Activated CD8-positive, alpha-beta memory T cell treated with anti-CD3 and anti-CD28 coated beads, Interleukin-2, amount 50 U/mL, for 4 hours (primary cell): ENCODE measurements at regions not wholly inside any gene's neighbourhood (a gene's known extent, or its start where the extent isn't known, plus 50 kb on each side); places are given as distances from the start of the nearest gene placed in this dataset.

Experiments used
- DNase-seq: peaks from one replicate; pipeline ENCODE4 v3.0.0-alpha.2; 2020

GRCh38 chr4:182124359-182124758 lies 118.8 kb upstream of the TENM3 start:
- no peak for DNase-seq

- no peak for DNase-seq
These were observed 117.1 kb upstream of the TENM3 start for GRCh38 chr4:182126096-182126495.

DNA sequence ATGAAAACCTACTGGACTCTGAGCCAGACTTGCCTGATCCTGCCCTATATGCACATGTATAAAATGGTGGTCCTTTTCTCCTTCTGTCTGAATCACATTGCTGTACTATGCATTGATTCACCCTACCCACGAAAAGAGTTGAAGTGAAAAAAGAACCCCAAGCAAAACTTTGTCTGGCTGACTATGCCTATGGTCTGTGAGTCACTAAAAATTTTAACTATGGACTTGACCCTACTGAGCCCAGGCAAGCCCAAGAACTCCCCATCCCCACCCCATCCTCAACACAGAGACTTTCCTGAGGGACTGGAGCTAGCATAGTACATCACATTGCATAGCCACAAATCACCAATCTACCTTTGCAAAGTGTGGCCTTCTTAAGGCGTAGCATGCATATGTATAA lies 116.6 kb upstream of the TENM3 start:
- no peak for DNase-seq

DNA sequence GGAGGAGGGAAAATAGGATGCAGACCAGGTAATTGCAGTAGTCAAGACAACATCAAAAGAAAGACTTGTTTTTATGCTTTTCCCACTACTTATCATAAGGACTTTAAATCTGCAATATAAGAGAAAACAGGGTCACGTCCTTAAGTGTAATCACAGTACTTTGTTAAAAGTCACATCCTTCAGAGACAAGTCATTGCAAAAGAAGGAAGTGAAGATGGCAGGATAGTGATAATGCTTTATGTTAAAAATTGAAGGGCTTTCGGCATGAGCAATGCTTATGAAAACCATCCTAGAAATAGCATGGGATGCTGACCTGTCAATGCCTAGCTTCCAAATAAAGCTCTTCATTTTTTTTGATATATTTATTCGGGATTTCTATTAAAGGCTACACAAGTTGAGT lies 110.2 kb upstream of the TENM3 start:
- no peak for DNase-seq

GRCh38 chr4:182134261-182134660 lies 108.9 kb upstream of the TENM3 start:
- no peak for DNase-seq

DNA sequence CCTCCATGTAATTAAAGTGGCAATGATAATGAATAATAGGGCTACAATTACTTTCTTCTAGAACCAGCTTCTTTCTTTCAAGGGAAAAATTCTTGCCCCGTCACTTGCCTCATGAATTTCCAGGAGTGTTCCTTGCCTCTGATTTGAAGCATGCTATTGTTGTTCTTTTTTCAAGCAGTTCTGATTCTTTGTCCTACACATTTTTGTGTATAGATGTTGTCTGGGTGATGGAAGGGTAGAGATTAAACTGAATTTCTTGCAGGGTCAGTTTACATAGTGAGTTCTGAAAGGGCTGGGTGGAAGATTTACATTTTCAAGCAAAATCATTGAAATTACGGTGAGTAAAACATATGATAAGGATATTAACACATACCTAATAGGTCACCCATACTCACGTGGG lies 107.0 kb upstream of the TENM3 start:
- no peak for DNase-seq

GRCh38 chr4:182137343-182137742 lies 105.9 kb upstream of the TENM3 start:
- DNase-seq: no peak

DNA sequence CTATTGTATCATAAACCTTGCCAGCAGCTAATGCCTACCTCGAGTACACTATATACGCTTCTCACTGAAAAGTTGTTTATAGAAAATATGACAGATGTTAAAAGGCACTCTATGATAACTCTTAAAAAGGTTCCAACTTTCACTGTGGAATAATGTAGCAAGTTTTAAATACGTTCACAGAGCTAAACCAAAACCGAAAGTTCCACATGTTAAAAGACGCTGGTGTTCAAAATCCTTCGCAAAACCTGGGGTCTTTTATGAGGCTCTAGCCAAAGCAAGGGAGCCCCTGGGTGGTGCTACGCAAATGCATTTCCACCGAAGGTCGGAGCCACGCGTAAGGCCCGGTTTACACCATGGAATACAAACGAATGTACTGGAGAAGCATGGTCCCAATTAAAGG lies 103.7 kb upstream of the TENM3 start:
- DNase-seq: no peak

GRCh38 chr4:182140547-182140946 lies 102.7 kb upstream of the TENM3 start:
- no peak for DNase-seq

GRCh38 chr4:182141061-182141460 lies 102.1 kb upstream of the TENM3 start:
- no peak for DNase-seq

- DNase-seq: no peak
These were observed 100.8 kb upstream of the TENM3 start for GRCh38 chr4:182142176-182143085.

DNA sequence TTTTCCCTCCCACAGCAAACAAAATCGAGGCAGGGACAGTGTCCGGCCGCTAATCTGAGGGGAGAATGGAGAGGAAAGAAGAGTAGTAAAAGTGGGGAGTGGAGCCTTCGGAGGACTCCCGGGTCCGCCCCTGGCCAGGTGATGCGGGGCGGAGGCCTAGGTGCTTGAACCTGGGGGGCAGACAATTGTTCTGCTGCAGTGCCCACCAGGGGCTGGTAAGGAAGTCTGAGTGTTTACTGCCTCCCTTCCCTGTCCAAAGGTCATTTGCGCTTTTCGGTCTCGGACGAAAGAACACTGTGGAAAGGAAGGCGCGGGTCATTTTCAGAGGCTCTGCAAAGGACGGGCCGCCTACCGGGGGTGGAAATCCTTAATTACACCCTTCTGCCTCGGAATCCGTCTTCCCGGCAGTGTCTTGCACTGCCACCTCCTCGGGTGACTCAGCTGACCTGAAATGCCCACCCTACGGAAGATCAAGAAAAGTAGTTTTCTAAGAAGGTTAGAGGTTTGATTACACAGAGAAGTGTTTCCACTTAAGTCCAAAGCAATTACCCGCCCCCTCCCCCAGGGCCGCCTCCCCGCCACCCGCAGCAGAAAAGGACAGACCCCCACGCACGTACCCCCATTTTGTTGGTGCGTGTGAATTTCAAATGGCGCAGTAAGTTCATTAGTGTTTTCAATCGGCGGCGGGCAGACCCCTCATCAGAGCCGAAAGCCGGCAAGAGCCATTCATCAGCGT lies 99.9 kb upstream of the TENM3 start:
- no peak for DNase-seq

GRCh38 chr4:182143822-182144625 lies 99.2 kb upstream of the TENM3 start:
- DNase-seq: no peak

- DNase-seq: no peak
These were observed 98.4 kb upstream of the TENM3 start for GRCh38 chr4:182144626-182145333.

GRCh38 chr4:182145334-182145905 lies 97.8 kb upstream of the TENM3 start:
- DNase-seq: no peak

DNA sequence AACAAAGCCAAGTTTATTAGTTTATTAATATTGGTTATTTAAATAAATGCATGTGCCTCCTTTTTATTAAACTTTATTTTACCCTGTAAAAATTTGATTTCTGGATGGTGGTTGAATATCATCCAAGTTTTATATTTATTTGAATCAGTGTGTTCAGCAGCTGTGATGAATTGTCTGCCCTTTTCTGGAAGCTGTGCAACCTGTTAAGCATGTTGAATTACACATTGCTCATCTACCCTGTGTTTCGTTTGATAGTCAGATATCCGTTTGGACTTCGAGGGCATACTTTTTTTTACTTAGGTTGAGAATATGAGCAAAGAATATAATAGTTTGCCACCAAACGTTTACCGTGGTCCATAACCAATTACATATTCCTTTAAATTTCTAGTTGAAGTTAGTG lies 95.8 kb upstream of the TENM3 start:
- DNase-seq: no peak

DNA sequence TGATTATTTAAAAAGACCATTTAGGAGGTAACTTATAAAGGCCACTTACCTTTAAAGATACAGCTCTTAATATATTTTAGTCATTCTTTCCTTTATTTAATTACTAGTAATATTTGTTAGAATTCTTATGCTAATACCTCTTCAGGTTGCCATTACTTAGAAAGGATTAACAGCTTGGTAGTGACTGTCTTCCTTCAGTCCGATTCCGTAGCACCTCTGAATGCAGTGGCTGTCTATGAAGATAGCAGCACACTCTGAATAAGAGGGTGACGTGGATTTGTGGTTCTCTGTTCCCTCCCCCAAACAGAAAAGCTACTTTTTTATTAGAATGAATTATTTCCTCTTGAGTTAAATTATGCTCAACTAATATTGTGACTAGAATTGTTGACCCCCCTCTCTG lies 92.6 kb upstream of the TENM3 start:
- no peak for DNase-seq

- no peak for DNase-seq
These were observed 87.4 kb upstream of the TENM3 start for GRCh38 chr4:182155806-182156205.

DNA sequence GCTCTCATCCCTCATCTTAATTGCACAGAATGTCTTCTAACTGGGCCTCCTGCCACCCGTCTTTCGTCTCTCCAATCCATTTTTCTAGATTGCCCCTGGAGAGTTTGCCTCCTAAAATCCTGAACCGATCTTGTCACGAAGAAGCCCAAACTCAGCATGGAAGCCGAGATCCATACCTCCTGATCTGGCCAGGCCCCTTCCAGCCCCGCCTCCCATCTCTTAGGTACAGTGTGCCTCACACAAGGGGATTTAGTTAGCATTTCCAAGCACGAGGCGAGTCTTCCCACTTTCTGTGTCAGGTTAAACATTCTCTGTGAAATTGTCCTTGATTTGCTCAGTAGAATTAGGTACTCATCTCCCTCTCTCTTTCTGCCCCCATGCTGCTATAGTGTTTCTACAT lies 80.0 kb upstream of the TENM3 start:
- DNase-seq: no peak

GRCh38 chr4:182169572-182169971 lies 73.6 kb upstream of the TENM3 start:
- no peak for DNase-seq

DNA sequence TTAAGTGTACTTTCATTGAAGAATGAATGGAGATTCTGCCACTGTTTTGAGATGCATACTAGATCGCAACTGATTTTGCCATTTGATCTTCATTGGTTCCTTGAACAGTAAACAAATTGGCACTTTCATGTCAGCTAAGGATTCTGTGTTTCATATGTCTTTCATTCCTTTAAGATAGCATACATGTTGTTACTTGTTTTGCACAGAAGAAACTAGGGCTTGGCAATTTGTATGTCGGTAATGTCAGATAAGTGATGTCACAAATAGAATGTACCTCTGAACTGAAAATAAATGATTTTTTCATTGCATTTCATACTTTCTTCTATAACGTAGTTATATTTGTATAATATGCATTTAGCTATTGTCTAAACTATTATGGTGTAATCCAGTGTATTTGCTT lies 73.2 kb upstream of the TENM3 start:
- DNase-seq: no peak

- no peak for DNase-seq
These were observed 72.7 kb upstream of the TENM3 start for GRCh38 chr4:182170417-182170935.
